HG03095 (cell line): ENCODE measurements at regions not wholly inside any gene's neighbourhood (a gene's known extent, or its start where the extent isn't known, plus 50 kb on each side); places are given as distances from the start of the nearest gene placed in this dataset.

ENCODE experiments used
- ATAC-seq: cut with Tn5 transposase; IDR thresholded peaks from one replicate; pipeline ENCODE4 v1.9.1; 2021; ENCODE audit warnings: moderate library complexity; ENCODE audit not compliant: unreplicated experiment

GRCh38 chr18:46320297-46320696, 216.1 kb downstream of the HAUS1 start:
- ATAC-seq: no peak

- no peak for ATAC-seq
Observed at GRCh38 chr18:46320928-46321711, 216.9 kb downstream of the HAUS1 start.

- no peak for ATAC-seq
Observed at GRCh38 chr18:46321955-46322354, 217.8 kb downstream of the HAUS1 start.

GRCh38 chr18:46322411-46322891, 218.3 kb downstream of the HAUS1 start:
- ATAC-seq: no peak

GRCh38 chr18:46322941-46323340, 218.8 kb downstream of the HAUS1 start:
- no peak for ATAC-seq

- ATAC-seq: no peak
Observed at GRCh38 chr18:46324087-46324955, 220.1 kb downstream of the HAUS1 start.

GRCh38 chr18:46325895-46326294, 221.7 kb downstream of the HAUS1 start:
- ATAC-seq: no peak

GRCh38 chr18:46329736-46330246, 225.6 kb downstream of the HAUS1 start:
- ATAC-seq: no peak

- ATAC-seq: no peak
Observed at GRCh38 chr18:46331316-46331715, 227.1 kb downstream of the HAUS1 start.

- ATAC-seq: no peak
Observed at GRCh38 chr18:46332286-46332801, 228.2 kb downstream of the HAUS1 start.

GRCh38 chr18:46332921-46333341, 228.7 kb downstream of the HAUS1 start:
- no peak for ATAC-seq

GRCh38 chr18:46333431-46334135, 229.4 kb downstream of the HAUS1 start:
- ATAC-seq: no peak

GRCh38 chr18:46334868-46335281, 230.7 kb downstream of the HAUS1 start:
- no peak for ATAC-seq

GRCh38 chr18:46335534-46336101, 231.4 kb downstream of the HAUS1 start:
- ATAC-seq: no peak

GRCh38 chr18:46336278-46337111, 232.3 kb downstream of the HAUS1 start:
- ATAC-seq: no peak

- no peak for ATAC-seq
Observed at GRCh38 chr18:46337271-46337670, 233.1 kb downstream of the HAUS1 start.

- ATAC-seq: no peak
Observed at GRCh38 chr18:46338205-46338604, 234.0 kb downstream of the HAUS1 start.

- ATAC-seq: no peak
Observed at GRCh38 chr18:46338766-46339165, 234.6 kb downstream of the HAUS1 start.

- no peak for ATAC-seq
Observed at GRCh38 chr18:46340716-46341115, 236.5 kb downstream of the HAUS1 start.
